ENCODE measurements at regions not wholly inside any gene's neighbourhood (a gene's known extent, or its start where the extent isn't known, plus 50 kb on each side); places are given as distances from the start of the nearest gene placed in this dataset.

DNA sequence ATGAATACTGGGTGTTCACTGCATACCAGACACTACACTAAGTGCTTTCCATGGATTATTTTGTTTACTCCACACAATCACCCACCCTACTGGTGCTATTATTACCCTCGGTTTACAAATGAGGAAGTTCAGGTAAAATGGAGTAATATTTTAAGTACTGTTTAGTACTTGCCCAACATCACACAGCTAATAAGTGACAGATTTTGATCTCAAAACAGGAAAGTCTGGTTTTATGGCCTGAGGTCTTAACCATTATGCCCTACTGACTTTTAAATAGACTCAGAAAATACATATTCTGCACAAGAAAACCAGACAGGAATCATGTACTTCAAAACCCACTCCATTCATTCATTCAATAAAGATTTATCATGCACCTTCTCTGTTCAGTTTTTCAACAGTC, 431.0 kb upstream of the TLE4 start:
- TF ChIP-seq ZFX (IDR thresholded peaks at IDR 0.05) = no peak
- TF ChIP-seq CTCF (conservative IDR thresholded peaks at IDR 0.05) = no peak
- no peak overlapping the region for H3K27ac ChIP-seq

DNA sequence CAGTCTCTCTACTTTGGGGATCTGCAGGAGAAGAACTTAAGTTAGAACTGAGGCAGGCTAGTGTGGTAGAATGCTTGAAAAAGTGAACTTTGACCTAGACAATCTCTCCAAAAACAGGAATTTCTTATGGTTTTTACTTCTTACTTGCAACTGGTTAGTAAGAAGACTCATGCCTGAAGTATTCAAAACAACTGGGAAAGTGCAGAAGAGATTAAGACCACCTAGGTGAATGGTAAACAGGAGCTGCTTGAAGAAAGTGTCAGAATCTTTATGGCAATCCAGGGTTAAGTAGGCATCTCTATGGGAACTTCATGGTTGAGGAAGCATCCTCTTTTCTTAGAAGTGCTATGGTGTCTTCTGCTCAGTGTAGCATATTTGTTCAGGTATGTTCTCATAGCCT, 428.6 kb upstream of the TLE4 start:
- TF ChIP-seq ZFX (IDR thresholded peaks at IDR 0.05) (no peak), CTCF (conservative IDR thresholded peaks at IDR 0.05) (no peak)

GRCh38 chr9:79145442-79145841, 426.3 kb upstream of the TLE4 start:
- no peak overlapping the region for H3K27ac ChIP-seq
- TF ChIP-seq ZFX (IDR thresholded peaks at IDR 0.05) (no peak), CTCF (conservative IDR thresholded peaks at IDR 0.05) (no peak)

More for the DNA sequence above, 428.6 kb upstream of the TLE4 start:
- H3K27ac ChIP-seq = no peak overlapping the region

DNA sequence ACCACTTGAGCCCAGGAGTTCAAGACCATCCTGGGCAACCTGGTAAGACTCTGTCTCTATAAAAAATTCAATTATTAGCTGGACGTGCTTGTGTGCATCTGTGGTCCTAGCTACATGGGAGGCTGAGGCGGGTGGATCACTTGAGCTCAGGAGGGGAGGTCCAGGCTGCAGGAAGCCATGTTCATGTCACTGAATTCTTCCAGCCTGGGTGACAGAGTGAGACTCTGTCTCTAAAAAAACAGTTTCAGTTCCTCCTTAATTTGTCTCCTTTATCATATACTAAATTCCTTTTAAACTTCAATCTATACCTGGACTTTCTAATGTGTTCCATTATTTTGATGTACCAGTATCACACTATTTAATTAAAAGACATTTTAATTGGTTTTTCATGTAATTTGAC, 422.2 kb upstream of the TLE4 start:
- TF ChIP-seq ZFX (IDR thresholded peaks at IDR 0.05) (no peak), CTCF (conservative IDR thresholded peaks at IDR 0.05) (no peak)
- no peak overlapping the region for H3K27ac ChIP-seq

GRCh38 chr9:79151791-79152190, 420.0 kb upstream of the TLE4 start:
- no peak for TF ChIP-seq CTCF (conservative IDR thresholded peaks at IDR 0.05)
- TF ChIP-seq ZFX (IDR thresholded peaks at IDR 0.05) = no peak
- no peak overlapping the region for H3K27ac ChIP-seq

DNA sequence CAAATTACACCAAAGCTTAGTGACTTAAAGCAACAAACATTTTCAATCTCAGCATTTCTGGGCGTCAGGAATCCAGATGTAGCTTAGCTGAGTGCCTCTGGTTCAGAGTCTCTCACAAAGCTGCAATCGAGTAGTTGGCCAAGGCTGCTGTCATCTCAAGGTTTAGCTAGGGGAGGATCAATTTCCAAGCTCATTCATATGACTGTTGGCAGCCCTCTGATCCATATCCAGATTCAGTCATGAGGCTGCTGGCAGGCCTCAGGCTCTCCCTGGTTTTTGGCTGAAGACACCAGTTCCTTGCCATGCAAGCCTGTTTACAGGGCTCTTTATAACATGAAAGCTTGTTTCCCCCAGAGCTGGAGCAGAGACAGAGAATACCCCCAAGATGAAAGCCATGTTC, 419.5 kb upstream of the TLE4 start:
- no peak overlapping the region for H3K27ac ChIP-seq
- no peak for TF ChIP-seq ZFX (IDR thresholded peaks at IDR 0.05)
- no peak for TF ChIP-seq CTCF (conservative IDR thresholded peaks at IDR 0.05)

- TF ChIP-seq ZFX (IDR thresholded peaks at IDR 0.05) = no peak
- TF ChIP-seq CTCF (conservative IDR thresholded peaks at IDR 0.05) = no peak
- no peak overlapping the region for H3K27ac ChIP-seq
These were observed 417.0 kb upstream of the TLE4 start for GRCh38 chr9:79154806-79155205.
